HG03159 (cell line): ENCODE measurements at regions not wholly inside any gene's neighbourhood (a gene's known extent, or its start where the extent isn't known, plus 50 kb on each side); places are given as distances from the start of the nearest gene placed in this dataset.
"Not testable (repeated sequence)": the region's sequence is repeated elsewhere in the genome, so short reads cannot be mapped to it uniquely, and the experiment has no call there.

Experiments used
- ATAC-seq: cut with Tn5 transposase; IDR thresholded peaks from one replicate; pipeline ENCODE4 v1.9.1; 2021; ENCODE audit warnings: mild to moderate bottlenecking, moderate library complexity; ENCODE audit not compliant: unreplicated experiment

GRCh38 chrX:140447150-140447549 is 57.7 kb downstream of the SOX3 start:
- no peak for ATAC-seq

GRCh38 chrX:140440876-140441275 is 64.0 kb downstream of the SOX3 start:
- ATAC-seq, result no peak

- ATAC-seq, result no peak
Observed at GRCh38 chrX:140439476-140439875, 65.4 kb downstream of the SOX3 start.

GRCh38 chrX:140434347-140434746 is 70.5 kb downstream of the SOX3 start:
- ATAC-seq, result no peak

- ATAC-seq, result no peak
Observed at GRCh38 chrX:140433582-140433981, 71.3 kb downstream of the SOX3 start.

- no peak for ATAC-seq
Observed at GRCh38 chrX:140432346-140433175, 72.3 kb downstream of the SOX3 start.

- no peak for ATAC-seq
Observed at GRCh38 chrX:140431521-140431920, 73.3 kb downstream of the SOX3 start.

GRCh38 chrX:140425712-140426395 is 79.0 kb downstream of the SOX3 start:
- no peak for ATAC-seq

- no peak for ATAC-seq
Observed at GRCh38 chrX:140422501-140422900, 82.4 kb downstream of the SOX3 start.

- ATAC-seq, result not testable (repeated sequence)
Observed at GRCh38 chrX:140402131-140402530, 102.7 kb downstream of the SOX3 start.

GRCh38 chrX:140396326-140396725 is 108.5 kb downstream of the SOX3 start:
- not testable (repeated sequence) for ATAC-seq

- no peak for ATAC-seq
Observed at GRCh38 chrX:140393507-140393906, 111.4 kb downstream of the SOX3 start.

- ATAC-seq, result no peak
Observed at GRCh38 chrX:140391313-140391712, 113.6 kb downstream of the SOX3 start.

GRCh38 chrX:140389331-140389730 is 115.5 kb downstream of the SOX3 start:
- ATAC-seq, result no peak

- ATAC-seq, result no peak
Observed at GRCh38 chrX:140362861-140363260, 142.0 kb downstream of the SOX3 start.

GRCh38 chrX:140360924-140361323 is 143.9 kb downstream of the SOX3 start:
- no peak for ATAC-seq

GRCh38 chrX:140360284-140360683 is 144.6 kb downstream of the SOX3 start:
- no peak for ATAC-seq

- ATAC-seq, result no peak
Observed at GRCh38 chrX:140355922-140356321, 148.9 kb downstream of the SOX3 start.

GRCh38 chrX:140355429-140355828 is 149.4 kb downstream of the SOX3 start:
- no peak for ATAC-seq

- ATAC-seq, result no peak
Observed at GRCh38 chrX:140354431-140355120, 150.3 kb downstream of the SOX3 start.

- ATAC-seq, result no peak
Observed at GRCh38 chrX:140346729-140347128, 158.1 kb downstream of the SOX3 start.
